SU-DHL-6 (cell line): ENCODE measurements at regions not wholly inside any gene's neighbourhood (a gene's known extent, or its start where the extent isn't known, plus 50 kb on each side); places are given as distances from the start of the nearest gene placed in this dataset.

Experiments
- CTCF ChIP-seq: fragments of 200-600 bp; sonication (generic); IDR thresholded peaks from one replicate; pipeline ENCODE4 v1.5.1; 2017; ENCODE audit warnings: antibody characterized with exemption, mild to moderate bottlenecking, low read length, moderate library complexity; ENCODE audit not compliant: insufficient read depth, poor library complexity, severe bottlenecking
- EZH2phosphoT487 ChIP-seq: fragments of 200-600 bp; sonication (generic), shearing (Covaris generic); conservative IDR thresholded peaks from 2 replicates; pipeline ENCODE4 v1.6.1; 2018; ENCODE audit warnings: mild to moderate bottlenecking, antibody characterized with exemption, low read length, moderate library complexity, mixed read lengths

GRCh38 chr3:31295150-31295765 is 237.5 kb upstream of the STT3B start:
- TF ChIP-seq CTCF (no peak), EZH2phosphoT487 (no peak)
